LNCAP (cell line): ENCODE measurements at regions not wholly inside any gene's neighbourhood (a gene's known extent, or its start where the extent isn't known, plus 50 kb on each side); places are given as distances from the start of the nearest gene placed in this dataset.

Source experiments
- CTCF ChIP-seq: fragments of 450-650 bp; IDR thresholded peaks from 2 replicates; pipeline ENCODE4 v1.5.1; 2017; ENCODE audit warnings: mild to moderate bottlenecking

GRCh38 chr5:5726401-5726800, 303.9 kb downstream of the ICE1 start:
- no peak for TF ChIP-seq CTCF

GRCh38 chr5:5721881-5722280, 299.4 kb downstream of the ICE1 start:
- no peak for TF ChIP-seq CTCF

- TF ChIP-seq CTCF, result no peak
Observed at GRCh38 chr5:5719292-5719691, 296.8 kb downstream of the ICE1 start.

GRCh38 chr5:5716665-5717064, 294.2 kb downstream of the ICE1 start:
- TF ChIP-seq CTCF, result no peak

- TF ChIP-seq CTCF, result no peak
Observed at GRCh38 chr5:5711592-5711991, 289.1 kb downstream of the ICE1 start.

- no peak for TF ChIP-seq CTCF
Observed at GRCh38 chr5:5711112-5711511, 288.6 kb downstream of the ICE1 start.

GRCh38 chr5:5710471-5710870, 288.0 kb downstream of the ICE1 start:
- no peak for TF ChIP-seq CTCF

- TF ChIP-seq CTCF, result no peak
Observed at GRCh38 chr5:5708367-5708919, 286.0 kb downstream of the ICE1 start.
